Left hindlimb (tissue), 1 donor: ENCODE measurements at regions not wholly inside any gene's neighbourhood (a gene's known extent, or its start where the extent isn't known, plus 50 kb on each side); places are given as distances from the start of the nearest gene placed in this dataset.
A peak's percentile ranks its signal among the peaks of the same experiment; 100 is the strongest.
"Not testable (repeated sequence)": the region's sequence is repeated elsewhere in the genome, so short reads cannot be mapped to it uniquely, and the experiment has no call there.

Source experiments
- DNase-seq: peaks from one replicate; pipeline ENCODE4 v3.0.0-alpha.2; 2018

- DNase-seq = peak; percentile 6
Measured at GRCh38 chr12:34397591-34398365, 375.5 kb downstream of the ALG10 start.

- DNase-seq = no peak
Measured at GRCh38 chr12:34398366-34398705, 376.0 kb downstream of the ALG10 start.

- peak; percentile 9 for DNase-seq
Measured at GRCh38 chr12:34398706-34399630, 376.7 kb downstream of the ALG10 start.

- DNase-seq = no peak
Measured at GRCh38 chr12:34399631-34400410, 377.5 kb downstream of the ALG10 start.

GRCh38 chr12:34400411-34400881 lies 378.1 kb downstream of the ALG10 start:
- DNase-seq = no peak

- peak; percentile 3 for DNase-seq
Measured at GRCh38 chr12:34400986-34401658, 378.8 kb downstream of the ALG10 start.

- no peak for DNase-seq
Measured at GRCh38 chr12:34401659-34402227, 379.4 kb downstream of the ALG10 start.

GRCh38 chr12:34402228-34402898 lies 380.1 kb downstream of the ALG10 start:
- peak; percentile 7 for DNase-seq

- DNase-seq = peak; percentile 30
Measured at GRCh38 chr12:34402899-34403705, 380.8 kb downstream of the ALG10 start.

GRCh38 chr12:34403706-34404376 lies 381.5 kb downstream of the ALG10 start:
- peak; percentile 10 for DNase-seq

GRCh38 chr12:34404377-34405285 lies 382.3 kb downstream of the ALG10 start:
- peak; percentile 8 for DNase-seq

GRCh38 chr12:34405286-34406227 lies 383.3 kb downstream of the ALG10 start:
- DNase-seq = peak; percentile 10

GRCh38 chr12:34406228-34406995 lies 384.1 kb downstream of the ALG10 start:
- peak; percentile 9 for DNase-seq

GRCh38 chr12:34406996-34407300 lies 384.7 kb downstream of the ALG10 start:
- peak; percentile 6 for DNase-seq

- DNase-seq = no peak
Measured at GRCh38 chr12:34407813-34408212, 385.5 kb downstream of the ALG10 start.

- DNase-seq = not testable (repeated sequence)
Measured at GRCh38 chr12:34431509-34431908, 409.2 kb downstream of the ALG10 start.
